Sigmoid colon (tissue), 4 donors: ENCODE measurements at regions not wholly inside any gene's neighbourhood (a gene's known extent, or its start where the extent isn't known, plus 50 kb on each side); places are given as distances from the start of the nearest gene placed in this dataset.

Source experiments
- CTCF ChIP-seq, 4 experiments: fragments of 450-650 bp in 3 of 4; fragments of 200-600 bp in 1 of 4; IDR thresholded peaks; one replicate each; pipeline ENCODE4 v1.5.1; 2016 to 2019; ENCODE audit warnings: antibody characterized with exemption in 4 of 4, mild to moderate bottlenecking in 3 of 4, moderate library complexity in 2 of 4
- POLR2AphosphoS5 ChIP-seq, 4 donors: sonication (generic); formaldehyde crosslinking; IDR thresholded peaks; one replicate each; pipeline ENCODE4 v1.6.1; 2017; ENCODE audit warnings: antibody characterized with exemption in 4 of 4

GRCh38 chr3:184637705-184638104, 74.2 kb downstream of the MAGEF1 start:
- TF ChIP-seq CTCF (IDR thresholded peaks at IDR 0.05): no peak
- no peak for TF ChIP-seq POLR2AphosphoS5 (IDR thresholded peaks at IDR 0.05)
